T-cell (primary cell): ENCODE measurements at regions not wholly inside any gene's neighbourhood (a gene's known extent, or its start where the extent isn't known, plus 50 kb on each side); places are given as distances from the start of the nearest gene placed in this dataset.

Experiments
- ATAC-seq, 4 experiments: fragments of 200-7000 bp in 3 of 4; fragments of 150-1000 bp in 1 of 4; cut with Tn5 transposase; replicated peaks in 1 of 4; 1 replicate in 3 of 4; 2 replicates in 1 of 4; pipeline ENCODE4 v1.10.0; 2021; ENCODE audit warnings: moderate library complexity in 3 of 4, mild to moderate bottlenecking in 2 of 4, moderate number of reproducible peaks in 1 of 4
- CTCF ChIA-PET, 2 donors: fragments of 300-600 bp; sonication (Branson Sonifier 250); formaldehyde crosslinking; loops; one replicate each; lab custom pipeline; 2022; ENCODE audit warnings: antibody characterized with exemption in 2 of 2; lab: Charles Lee
- POLR2A ChIA-PET, 2 donors: fragments of 300-600 bp; sonication (Branson Sonifier 250); formaldehyde crosslinking; loops; one replicate each; lab custom pipeline; 2022; ENCODE audit warnings: antibody characterized with exemption in 2 of 2; lab: Charles Lee
- DNase-seq, 35 experiments: peaks; one replicate each; pipeline versions ENCODE4 v3.0.0 to v3.0.0-alpha.2; 2013 to 2023
- H3K27ac ChIP-seq: one replicate; pipeline ENCODE4 v1.5.1; 2013; ENCODE audit warnings: low read length
- H3K27me3 ChIP-seq, 2 experiments: replicated peaks in 1 of 2; 1 replicate in 1 of 2; 2 replicates in 1 of 2; pipeline versions ENCODE4 v1.6.1 to v1.7.0; 2013; ENCODE audit warnings: low read length in 1 of 2, mixed read lengths in 1 of 2; ENCODE audit not compliant: control insufficient read depth in 2 of 2, insufficient read depth in 2 of 2; ENCODE audit errors: extremely low read depth in 1 of 2
- H3K36me3 ChIP-seq, 2 donors: 1 replicate in 1 of 2; 2 replicates in 1 of 2; pipeline versions ENCODE4 v1.6.1 to v1.7.0; 2013; ENCODE audit warnings: low read length in 1 of 2; ENCODE audit not compliant: control insufficient read depth in 2 of 2, insufficient read depth in 1 of 2; ENCODE audit errors: extremely low read depth in 1 of 2
- H3K4me1 ChIP-seq, 2 experiments: 1 replicate in 1 of 2; 2 replicates in 1 of 2; pipeline versions ENCODE4 v1.6.1 to v1.7.0; 2013; ENCODE audit warnings: low read length in 2 of 2, mixed read lengths in 1 of 2; ENCODE audit not compliant: insufficient read depth in 2 of 2, control insufficient read depth in 1 of 2; ENCODE audit errors: extremely low read depth in 1 of 2
- H3K4me3 ChIP-seq, 2 donors: 1 replicate in 1 of 2; 2 replicates in 1 of 2; pipeline versions ENCODE4 v1.5.1 to v1.7.0; 2013; ENCODE audit warnings: mild to moderate bottlenecking in 2 of 2, low read length in 1 of 2, moderate library complexity in 1 of 2; ENCODE audit not compliant: control insufficient read depth in 1 of 2; ENCODE audit errors: extremely low read depth in 1 of 2
- H3K9me3 ChIP-seq: 2 replicates; pipeline ENCODE4 v1.7.0; 2013
- H3K27ac Mint-ChIP-seq, 2 donors: one replicate each; pipeline ENCODE4 v1.8.0; 2020 to 2021; ENCODE audit warnings: mild to moderate bottlenecking in 2 of 2, mixed read lengths in 2 of 2
- H3K27me3 Mint-ChIP-seq, 2 donors: one replicate each; pipeline ENCODE4 v1.8.0; 2021 to 2022; ENCODE audit warnings: mixed read lengths in 2 of 2
- H3K36me3 Mint-ChIP-seq: one replicate; pipeline ENCODE4 v1.8.0; 2021; ENCODE audit warnings: mixed read lengths
- H3K4me1 Mint-ChIP-seq, 3 donors: one replicate each; pipeline ENCODE4 v1.8.0; 2020 to 2022; ENCODE audit warnings: mixed read lengths in 3 of 3, mild to moderate bottlenecking in 1 of 3
- H3K4me3 Mint-ChIP-seq, 3 donors: one replicate each; pipeline ENCODE4 v1.8.0; 2020 to 2022; ENCODE audit warnings: mild to moderate bottlenecking in 3 of 3, mixed read lengths in 3 of 3, moderate library complexity in 3 of 3
- H3K9me3 Mint-ChIP-seq, 3 donors: one replicate each; pipeline ENCODE4 v1.8.0; 2020 to 2022; ENCODE audit warnings: mixed read lengths in 3 of 3
- WGBS: methylation state at CpG from one replicate; pipeline ENCODE4 v1.1.5; 2013; ENCODE audit warnings: missing lambda C conversion rate; ENCODE audit not compliant: insufficient coverage; 5-methylcytosine and 5-hydroxymethylcytosine counted together

DNA sequence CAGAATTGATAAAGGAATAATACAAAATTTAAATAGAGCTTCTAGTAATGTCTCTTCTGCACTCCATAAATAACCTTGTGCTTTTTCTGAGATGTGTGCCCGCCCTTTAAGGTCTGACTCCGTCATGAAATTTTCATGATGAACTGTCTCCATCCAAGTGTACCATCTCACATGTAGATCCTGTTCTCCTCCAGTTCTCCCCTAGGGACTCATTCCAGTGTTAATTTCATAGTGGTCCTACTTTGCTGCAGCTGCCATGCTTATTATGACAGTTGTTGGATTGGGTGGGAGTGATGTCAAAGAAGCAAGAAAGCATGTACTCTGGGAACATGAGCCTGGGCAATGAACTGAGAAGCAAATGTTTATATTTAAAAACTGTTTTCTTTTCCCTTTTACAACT lies 442.5 kb upstream of the PDE3A start:
- ATAC-seq (no peak), DNase-seq (no peak)
- Histone ChIP-seq H3K27me3 (no peaks in the 10 kb centered on the region), H3K36me3 (no peaks in the 10 kb centered on the region), H3K4me1 (no peaks in the 10 kb centered on the region), H3K9me3 (no peaks in the 10 kb centered on the region), H3K27ac (no peak overlapping the region), H3K4me3 (no peak overlapping the region)
- Mint-ChIP-seq H3K36me3 (no peaks in the 10 kb centered on the region), H3K4me1 (no peaks in the 10 kb centered on the region), H3K4me3 (no peak overlapping the region), H3K27ac (no peak overlapping the region), H3K27me3 (peaks cover 0 to 4% of the 10 kb centered on the region in 2 donors), H3K9me3 (no peaks in the 10 kb centered on the region)
- CTCF ChIA-PET: no interaction called here
- WGBS: 100% methylated on average over 2 of the region's 2 CpGs
- POLR2A ChIA-PET: no interaction called here

DNA sequence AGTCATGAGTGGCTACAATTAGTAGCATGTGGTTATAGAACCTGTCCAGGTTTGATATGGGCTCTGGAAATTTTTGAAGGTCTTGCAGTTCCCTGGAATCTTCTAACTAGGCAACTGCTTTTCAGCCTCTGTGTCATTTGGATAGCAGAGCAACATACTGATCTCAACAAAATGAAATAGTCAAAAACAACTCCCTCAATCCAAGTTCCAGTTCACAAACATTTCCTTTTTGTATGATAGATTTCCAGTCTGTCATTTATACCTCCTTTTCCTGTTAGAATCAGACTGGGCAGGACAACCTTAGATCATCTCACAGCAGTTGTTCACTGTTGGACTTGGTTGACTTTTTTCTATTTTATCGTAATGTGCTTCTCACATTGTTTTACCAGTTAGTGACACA lies 442.1 kb upstream of the PDE3A start:
- H3K36me3 ChIP-seq: no peaks in the 10 kb centered on the region
- no peak overlapping the region for H3K4me3 ChIP-seq
- ChIA-PET POLR2A (no interaction called here), CTCF (no interaction called here)
- no peak for DNase-seq
- Mint-ChIP-seq H3K27ac (no peak overlapping the region), H3K4me3 (no peak overlapping the region), H3K27me3 (peaks cover 0 to 4% of the 10 kb centered on the region in 2 donors), H3K36me3 (no peaks in the 10 kb centered on the region), H3K9me3 (no peaks in the 10 kb centered on the region), H3K4me1 (no peaks in the 10 kb centered on the region)
- no peaks in the 10 kb centered on the region for H3K27me3 ChIP-seq
- no peaks in the 10 kb centered on the region for H3K9me3 ChIP-seq
- H3K27ac ChIP-seq: no peak overlapping the region
- no CpG with 5 or more reads among the region's 1 CpG for WGBS
- H3K4me1 ChIP-seq: no peaks in the 10 kb centered on the region
- no peak for ATAC-seq

DNA sequence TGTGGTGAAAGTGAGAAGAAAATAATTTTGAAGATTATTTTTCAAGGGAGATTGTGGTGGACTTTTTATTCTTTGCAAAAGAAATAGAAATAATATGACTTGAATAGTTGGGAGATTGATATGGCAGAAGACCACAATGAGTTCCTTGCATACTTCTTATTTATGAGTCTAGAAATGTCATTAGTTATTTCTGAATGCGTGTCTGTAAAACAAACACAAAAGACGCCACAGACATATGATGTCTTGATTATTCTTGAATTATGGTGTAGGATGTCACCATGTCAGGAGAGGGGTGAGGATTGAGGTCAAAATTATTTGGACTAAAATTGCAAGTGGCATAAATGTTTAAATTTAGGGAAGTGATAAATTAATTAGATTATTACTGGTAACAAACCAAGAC lies 440.7 kb upstream of the PDE3A start:
- H3K36me3 Mint-ChIP-seq: no peaks in the 10 kb centered on the region
- DNase-seq (no peak), ATAC-seq (no peak)
- H3K36me3 ChIP-seq: no peaks in the 10 kb centered on the region
- no peaks in the 10 kb centered on the region for H3K4me1 Mint-ChIP-seq
- H3K27ac Mint-ChIP-seq: no peak overlapping the region
- 80% methylated on average over 2 of the region's 2 CpGs for whole genome bisulfite sequencing
- H3K9me3 Mint-ChIP-seq: no peaks in the 10 kb centered on the region
- no peak overlapping the region for H3K27ac ChIP-seq
- H3K9me3 ChIP-seq: no peaks in the 10 kb centered on the region
- no peaks in the 10 kb centered on the region for H3K27me3 ChIP-seq
- H3K27me3 Mint-ChIP-seq: peaks cover 2 to 4% of the 10 kb centered on the region in 2 donors
- ChIA-PET POLR2A (no interaction called here), CTCF (interaction anchor here in 1 of 2 donors (0.6 kb wide), 1 partner anchor 93 kb away, joined by 3 read pairs; no protein-coding TSS in a partner anchor)
- H3K4me1 ChIP-seq: no peaks in the 10 kb centered on the region
- no peak overlapping the region for H3K4me3 ChIP-seq
- H3K4me3 Mint-ChIP-seq: no peak overlapping the region

DNA sequence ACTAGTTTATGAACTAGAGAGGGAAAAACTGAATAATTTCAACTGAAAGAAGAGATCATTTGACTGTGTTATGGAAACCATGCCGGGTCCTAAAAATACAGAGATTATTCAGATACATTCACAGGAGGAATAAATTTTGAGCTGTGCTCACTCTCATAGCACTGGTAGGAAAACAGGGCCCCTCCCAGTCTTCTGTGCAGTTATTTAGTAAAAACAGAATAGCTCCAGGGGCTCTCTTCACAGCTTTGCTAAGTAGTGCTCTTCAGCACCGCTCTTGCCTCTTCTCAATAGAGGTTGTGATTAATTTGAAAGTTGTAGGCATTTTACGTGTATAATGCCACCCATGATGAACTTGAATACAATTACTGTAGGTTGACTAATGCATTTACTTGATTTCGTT lies 435.9 kb upstream of the PDE3A start:
- POLR2A ChIA-PET: no interaction called here
- Mint-ChIP-seq H3K27me3 (peaks cover 2 to 11% of the 10 kb centered on the region in 2 donors), H3K9me3 (peaks cover 0 to 9% (median 0%) of the 10 kb centered on the region in 3 donors), H3K4me3 (no peak overlapping the region), H3K27ac (no peak overlapping the region), H3K36me3 (no peaks in the 10 kb centered on the region), H3K4me1 (no peaks in the 10 kb centered on the region)
- Histone ChIP-seq H3K4me1 (no peaks in the 10 kb centered on the region), H3K27ac (no peak overlapping the region), H3K9me3 (no peaks in the 10 kb centered on the region), H3K27me3 (no peaks in the 10 kb centered on the region), H3K4me3 (no peak overlapping the region), H3K36me3 (no peaks in the 10 kb centered on the region)
- CTCF ChIA-PET: no interaction called here
- DNase-seq (no peak), ATAC-seq (no peak)
- WGBS: no CpG with 5 or more reads among the region's 4 CpGs

DNA sequence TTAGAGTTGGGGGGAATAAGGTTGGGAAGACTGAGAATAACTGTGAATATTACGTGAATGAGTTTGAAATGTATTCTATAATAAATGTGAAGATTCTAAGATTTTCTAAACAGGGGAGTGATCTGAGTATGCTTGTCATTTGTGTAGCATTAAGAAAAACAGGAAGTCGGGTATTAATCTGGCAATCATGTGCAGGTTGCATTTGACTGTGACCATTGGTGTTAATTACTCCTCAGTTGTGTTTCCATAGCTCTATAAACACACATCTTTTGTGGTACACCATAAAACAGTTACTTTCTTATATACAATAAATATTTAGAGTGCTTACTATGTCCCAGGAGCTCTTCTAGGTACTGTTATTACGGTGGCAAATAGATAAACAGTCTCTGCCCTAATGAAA lies 434.4 kb upstream of the PDE3A start:
- DNase-seq: no peak
- no peaks in the 10 kb centered on the region for H3K36me3 Mint-ChIP-seq
- H3K27ac ChIP-seq: no peak overlapping the region
- H3K4me3 Mint-ChIP-seq: no peak overlapping the region
- H3K9me3 Mint-ChIP-seq: peaks cover 0 to 9% (median 0%) of the 10 kb centered on the region in 3 donors
- no peaks in the 10 kb centered on the region for H3K9me3 ChIP-seq
- no peaks in the 10 kb centered on the region for H3K27me3 ChIP-seq
- no peak overlapping the region for H3K4me3 ChIP-seq
- CTCF ChIA-PET: no interaction called here
- no peaks in the 10 kb centered on the region for H3K36me3 ChIP-seq
- POLR2A ChIA-PET: no interaction called here
- H3K27ac Mint-ChIP-seq: no peak overlapping the region
- no peaks in the 10 kb centered on the region for H3K4me1 ChIP-seq
- H3K4me1 Mint-ChIP-seq: no peaks in the 10 kb centered on the region
- ATAC-seq: no peak
- peaks cover 2 to 8% of the 10 kb centered on the region in 2 donors for H3K27me3 Mint-ChIP-seq
- 100% methylated on average over 1 of the region's 3 CpGs for WGBS

DNA sequence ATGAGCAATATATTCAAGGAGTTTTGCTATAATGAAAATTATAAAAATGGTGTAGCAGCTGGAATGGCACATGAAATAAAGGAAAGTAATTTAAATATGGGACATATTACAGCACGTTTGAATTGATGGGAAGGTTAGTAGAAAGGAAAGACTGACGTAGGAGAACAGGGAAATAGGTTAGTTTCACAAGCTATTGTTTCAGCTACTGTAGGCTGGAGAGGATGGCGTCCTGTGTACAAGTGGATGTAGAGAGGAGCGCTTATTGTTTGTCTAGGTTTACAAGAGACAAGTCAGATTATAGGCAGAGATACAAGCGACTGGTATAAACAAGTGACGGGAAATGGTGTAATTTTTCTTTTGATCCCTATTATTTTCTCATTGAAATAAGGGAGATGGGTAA lies 431.2 kb upstream of the PDE3A start:
- 72% methylated on average over 3 of the region's 6 CpGs for WGBS
- H3K4me3 Mint-ChIP-seq: no peak overlapping the region
- H3K36me3 Mint-ChIP-seq: no peaks in the 10 kb centered on the region
- H3K27me3 Mint-ChIP-seq: peaks cover 1 to 7% of the 10 kb centered on the region in 2 donors
- no peaks in the 10 kb centered on the region for H3K4me1 Mint-ChIP-seq
- H3K9me3 Mint-ChIP-seq: peaks cover 0 to 9% (median 0%) of the 10 kb centered on the region in 3 donors
- Histone ChIP-seq H3K27ac (no peak overlapping the region), H3K4me3 (no peak overlapping the region), H3K27me3 (no peaks in the 10 kb centered on the region), H3K4me1 (no peaks in the 10 kb centered on the region), H3K36me3 (no peaks in the 10 kb centered on the region), H3K9me3 (no peaks in the 10 kb centered on the region)
- ChIA-PET POLR2A (no interaction called here), CTCF (no interaction called here)
- no peak overlapping the region for H3K27ac Mint-ChIP-seq
- DNase-seq (no peak), ATAC-seq (no peak)

DNA sequence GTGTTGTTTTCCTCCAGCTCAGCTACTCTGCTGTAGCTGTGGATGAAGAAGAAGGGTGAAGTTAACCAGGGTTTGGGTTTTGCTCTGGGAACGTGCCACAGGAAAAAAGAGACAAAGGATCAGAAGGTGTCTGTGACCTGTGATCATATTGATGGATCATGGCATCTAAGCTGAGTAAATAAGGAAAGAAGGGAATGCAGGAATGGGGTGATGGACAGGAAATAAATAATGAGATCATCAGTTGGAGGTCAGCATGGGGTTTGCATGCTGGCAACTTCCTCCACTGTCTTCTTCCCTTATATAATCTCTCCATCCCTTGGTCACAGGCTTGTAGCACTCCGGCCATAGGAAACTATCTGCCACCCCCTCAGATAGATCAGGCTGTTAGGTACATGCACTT lies 430.3 kb upstream of the PDE3A start:
- Histone ChIP-seq H3K9me3 (no peaks in the 10 kb centered on the region), H3K36me3 (no peaks in the 10 kb centered on the region), H3K4me1 (no peaks in the 10 kb centered on the region), H3K27ac (no peak overlapping the region), H3K4me3 (no peak overlapping the region), H3K27me3 (no peaks in the 10 kb centered on the region)
- ATAC-seq: no peak
- Mint-ChIP-seq H3K27me3 (peaks cover 0 to 7% of the 10 kb centered on the region in 2 donors), H3K4me1 (no peaks in the 10 kb centered on the region), H3K36me3 (no peaks in the 10 kb centered on the region), H3K27ac (no peak overlapping the region), H3K9me3 (peaks cover 0 to 9% (median 0%) of the 10 kb centered on the region in 3 donors), H3K4me3 (no peak overlapping the region)
- POLR2A ChIA-PET: no interaction called here
- DNase-seq: no peak
- CTCF ChIA-PET: no interaction called here
- WGBS: 76% methylated on average over 2 of the region's 2 CpGs
